ENCODE measurements at regions not wholly inside any gene's neighbourhood (a gene's known extent, or its start where the extent isn't known, plus 50 kb on each side); places are given as distances from the start of the nearest gene placed in this dataset.
A peak's percentile ranks its signal among the peaks of the same experiment; 100 is the strongest.

DNA sequence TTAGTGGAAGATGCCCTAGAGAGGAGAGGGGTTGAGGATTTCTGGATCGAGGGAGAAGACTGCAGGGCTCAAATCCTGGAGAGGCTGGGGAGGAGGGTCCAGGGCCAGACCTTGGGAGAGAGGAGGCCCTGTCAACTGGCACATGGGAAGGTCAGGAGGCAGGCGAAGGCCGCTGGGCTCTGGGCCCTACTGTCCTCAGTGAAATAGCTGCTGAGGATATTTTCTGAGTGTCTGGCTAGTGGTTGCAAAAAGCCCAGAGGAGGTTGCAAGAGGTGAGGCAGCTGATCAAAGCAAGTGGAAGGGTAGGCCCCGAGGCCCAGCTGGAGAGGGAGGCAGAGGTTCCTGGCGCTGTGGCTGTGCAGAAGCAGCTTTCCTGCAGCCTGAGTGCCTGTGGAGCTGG lies 103.4 kb upstream of the MLN start:
- no peaks in the 10 kb centered on the region for H3K36me3 ChIP-seq (ENCODE audit: control insufficient read depth, insufficient read depth, low read length)
- FAIRE-seq: no peak
- TF ChIP-seq, protein P1, sequence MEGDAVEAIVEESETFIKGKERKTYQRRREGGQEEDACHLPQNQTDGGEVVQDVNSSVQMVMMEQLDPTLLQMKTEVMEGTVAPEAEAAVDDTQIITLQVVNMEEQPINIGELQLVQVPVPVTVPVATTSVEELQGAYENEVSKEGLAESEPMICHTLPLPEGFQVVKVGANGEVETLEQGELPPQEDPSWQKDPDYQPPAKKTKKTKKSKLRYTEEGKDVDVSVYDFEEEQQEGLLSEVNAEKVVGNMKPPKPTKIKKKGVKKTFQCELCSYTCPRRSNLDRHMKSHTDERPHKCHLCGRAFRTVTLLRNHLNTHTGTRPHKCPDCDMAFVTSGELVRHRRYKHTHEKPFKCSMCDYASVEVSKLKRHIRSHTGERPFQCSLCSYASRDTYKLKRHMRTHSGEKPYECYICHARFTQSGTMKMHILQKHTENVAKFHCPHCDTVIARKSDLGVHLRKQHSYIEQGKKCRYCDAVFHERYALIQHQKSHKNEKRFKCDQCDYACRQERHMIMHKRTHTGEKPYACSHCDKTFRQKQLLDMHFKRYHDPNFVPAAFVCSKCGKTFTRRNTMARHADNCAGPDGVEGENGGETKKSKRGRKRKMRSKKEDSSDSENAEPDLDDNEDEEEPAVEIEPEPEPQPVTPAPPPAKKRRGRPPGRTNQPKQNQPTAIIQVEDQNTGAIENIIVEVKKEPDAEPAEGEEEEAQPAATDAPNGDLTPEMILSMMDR (IDR thresholded peaks at IDR 0.05; ENCODE audit: insufficient read depth, low read length, severe bottlenecking): no peak
- no peak overlapping the region for H3K4me3 ChIP-seq (ENCODE audit: low read depth, low read length)
- DNase-seq (ENCODE audit: low read depth): no peak
- peaks cover 6% of the 10 kb centered on the region for H3K27me3 ChIP-seq (ENCODE audit: control insufficient read depth, insufficient read depth, low read length)

DNA sequence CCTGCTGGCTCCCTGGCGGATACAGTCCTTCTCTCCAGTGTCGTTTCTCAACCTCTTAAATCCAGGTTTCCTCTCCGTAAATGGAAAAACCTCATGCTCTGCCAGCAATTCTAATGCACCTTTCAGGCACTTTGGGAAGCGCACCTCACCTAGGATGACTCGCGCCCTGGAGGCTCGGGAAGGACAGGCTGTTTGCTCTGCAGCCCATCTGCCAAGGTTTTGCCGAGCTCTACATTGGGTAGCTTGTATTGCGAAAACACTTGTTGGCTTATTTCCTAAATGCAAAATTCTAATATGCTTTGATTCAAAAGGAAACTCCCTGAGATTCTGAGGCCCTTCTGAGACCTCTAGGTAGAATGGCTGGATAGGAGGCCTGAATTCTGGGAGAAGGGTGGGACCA lies 102.6 kb upstream of the MLN start:
- DNase-seq (ENCODE audit: low read depth) (peak; percentile 18), FAIRE-seq (no peak)
- TF ChIP-seq, protein P1 (IDR thresholded peaks at IDR 0.05; ENCODE audit: insufficient read depth, low read length, severe bottlenecking): no peak
- Histone ChIP-seq H3K27me3 (ENCODE audit: control insufficient read depth, insufficient read depth, low read length) (peaks cover 4% of the 10 kb centered on the region), H3K4me3 (ENCODE audit: low read depth, low read length) (no peak overlapping the region), H3K36me3 (ENCODE audit: control insufficient read depth, insufficient read depth, low read length) (no peaks in the 10 kb centered on the region)

DNA sequence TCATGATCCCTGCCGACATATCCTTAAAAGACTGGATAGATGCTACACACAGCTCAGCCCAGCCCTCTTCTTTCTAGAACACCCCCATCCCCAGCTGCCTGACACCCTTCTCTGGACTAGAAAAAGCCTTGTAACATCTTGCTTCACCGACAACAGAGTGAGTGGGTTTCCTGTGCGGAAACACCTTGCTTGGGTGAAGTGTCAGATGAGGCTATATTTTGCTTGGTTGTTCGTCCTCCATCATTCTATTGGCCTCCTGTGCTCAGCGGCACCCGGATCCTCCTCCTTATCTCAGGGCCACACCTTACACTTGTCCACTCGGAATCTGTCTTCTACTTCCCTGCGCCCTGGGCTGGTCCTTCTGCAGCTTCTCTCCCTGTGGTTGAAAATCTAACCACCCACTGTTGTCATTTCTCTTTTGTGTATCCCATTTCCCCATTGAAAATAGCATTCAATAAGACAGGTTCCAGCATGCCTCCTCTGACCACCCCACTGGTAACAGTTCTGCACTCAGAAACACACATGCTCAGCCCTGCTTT lies 101.3 kb upstream of the MLN start:
- FAIRE-seq: no peak
- DNase-seq (ENCODE audit: low read depth): peak; percentile 18
- Histone ChIP-seq H3K27me3 (ENCODE audit: control insufficient read depth, insufficient read depth, low read length) (peaks cover 4% of the 10 kb centered on the region), H3K36me3 (ENCODE audit: control insufficient read depth, insufficient read depth, low read length) (no peaks in the 10 kb centered on the region), H3K4me3 (ENCODE audit: low read depth, low read length) (no peak overlapping the region)
- TF ChIP-seq, protein P1 (IDR thresholded peaks at IDR 0.05; ENCODE audit: insufficient read depth, low read length, severe bottlenecking): no peak

DNA sequence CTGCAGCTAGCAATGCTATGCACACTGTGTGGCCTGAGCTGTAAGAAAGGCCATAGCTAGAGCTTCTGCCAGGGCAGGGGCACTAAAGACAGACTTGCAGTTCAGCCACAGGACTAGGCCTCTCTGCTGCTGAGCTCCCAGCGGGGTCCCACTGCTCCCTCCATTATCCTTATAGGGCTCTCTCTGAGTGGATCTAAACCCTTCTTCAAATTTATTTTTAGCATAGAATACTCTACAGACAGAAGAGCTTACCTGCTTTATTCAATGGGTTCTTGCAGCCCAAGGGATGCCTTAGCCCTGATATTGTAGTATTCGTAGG lies 100.9 kb upstream of the MLN start:
- no peak for FAIRE-seq
- TF ChIP-seq, protein P1 (IDR thresholded peaks at IDR 0.05; ENCODE audit: insufficient read depth, low read length, severe bottlenecking): no peak
- Histone ChIP-seq H3K36me3 (ENCODE audit: control insufficient read depth, insufficient read depth, low read length) (no peaks in the 10 kb centered on the region), H3K4me3 (ENCODE audit: low read depth, low read length) (no peak overlapping the region), H3K27me3 (ENCODE audit: control insufficient read depth, insufficient read depth, low read length) (peaks cover 4% of the 10 kb centered on the region)
- no peak for DNase-seq (ENCODE audit: low read depth)

DNA sequence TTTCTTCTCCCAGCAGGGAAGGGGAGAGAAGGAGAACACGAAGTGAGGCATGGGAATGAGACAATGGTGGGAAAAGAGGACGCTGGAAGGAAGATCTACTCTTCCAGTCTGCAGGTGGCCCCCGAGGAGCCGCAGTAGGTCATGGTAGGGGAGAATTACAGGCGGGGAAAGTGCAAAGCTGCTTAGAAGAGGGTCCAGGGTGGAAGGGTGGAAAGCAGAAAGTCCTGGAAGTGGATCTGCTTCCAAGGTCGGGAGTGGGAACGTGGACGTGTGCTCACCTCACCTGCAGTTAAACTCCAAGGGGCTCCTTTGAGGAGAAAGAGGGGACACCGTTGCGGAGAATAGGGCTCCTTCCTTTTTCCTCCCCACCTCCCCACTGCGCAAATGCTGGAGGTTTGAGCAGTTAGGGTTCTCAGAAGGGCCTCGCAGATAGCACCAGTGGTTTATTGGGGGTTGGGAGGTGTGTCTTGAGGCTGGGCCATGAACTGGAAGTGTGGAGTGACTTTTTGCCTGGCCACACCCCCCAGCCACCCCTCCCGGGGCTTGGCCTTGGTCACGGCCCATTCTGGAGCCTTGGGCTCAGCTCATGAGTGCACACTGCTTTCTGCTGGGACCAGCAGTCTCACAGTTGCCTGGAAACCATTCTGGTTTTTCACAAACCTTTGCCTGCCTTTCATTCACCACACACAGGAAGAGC lies 100.4 kb upstream of the MLN start:
- no peak for DNase-seq (ENCODE audit: low read depth)
- H3K27me3 ChIP-seq (ENCODE audit: control insufficient read depth, insufficient read depth, low read length): peaks cover 4% of the 10 kb centered on the region
- TF ChIP-seq, protein P1 (IDR thresholded peaks at IDR 0.05; ENCODE audit: insufficient read depth, low read length, severe bottlenecking): no peak
- no peak for FAIRE-seq
- no peaks in the 10 kb centered on the region for H3K36me3 ChIP-seq (ENCODE audit: control insufficient read depth, insufficient read depth, low read length)
- H3K4me3 ChIP-seq (ENCODE audit: low read depth, low read length): no peak overlapping the region

DNA sequence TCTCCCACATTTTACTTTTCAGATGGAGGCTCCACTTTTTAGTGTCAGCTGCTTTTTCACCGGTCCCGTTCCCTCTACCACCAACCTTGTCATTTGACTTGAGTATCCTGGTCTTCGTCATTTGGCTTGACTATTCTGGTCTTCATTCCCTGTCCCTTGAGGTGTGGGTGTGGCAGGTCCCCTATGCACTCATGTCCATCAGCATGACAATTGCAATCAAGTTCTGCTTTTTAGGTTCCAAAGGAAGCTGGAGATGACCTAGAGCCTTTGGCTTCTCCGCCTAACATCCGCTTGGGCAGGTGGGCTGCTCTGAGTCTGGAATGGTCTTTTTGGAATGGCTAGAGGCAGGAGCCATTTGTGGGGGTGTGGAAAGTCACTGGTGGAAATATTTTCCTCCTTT lies 99.8 kb upstream of the MLN start:
- Histone ChIP-seq H3K36me3 (ENCODE audit: control insufficient read depth, insufficient read depth, low read length) (no peaks in the 10 kb centered on the region), H3K27me3 (ENCODE audit: control insufficient read depth, insufficient read depth, low read length) (peaks cover 4% of the 10 kb centered on the region), H3K4me3 (ENCODE audit: low read depth, low read length) (no peak overlapping the region)
- DNase-seq (ENCODE audit: low read depth): no peak
- FAIRE-seq: no peak
- TF ChIP-seq, protein P1 (IDR thresholded peaks at IDR 0.05; ENCODE audit: insufficient read depth, low read length, severe bottlenecking): no peak

Data from bronchial epithelial cell (primary cell).